Cardiac muscle cell (in vitro differentiated cells and primary cell): ENCODE measurements at regions not wholly inside any gene's neighbourhood (a gene's known extent, or its start where the extent isn't known, plus 50 kb on each side); places are given as distances from the start of the nearest gene placed in this dataset.

Source experiments
- DNase-seq, 2 donors: peaks; one replicate each; pipeline versions ENCODE4 v3.0.0 to v3.0.0-alpha.2; 2010 to 2017; ENCODE audit warnings: low read depth in 1 of 2, low spot score in 1 of 2
- H3K27ac ChIP-seq: fragments of 200-600 bp; sonication (generic); 2 replicates; pipeline ENCODE4 v1.5.1; 2016
- H3K27me3 ChIP-seq: fragments of 200-600 bp; sonication (generic); 2 replicates; pipeline ENCODE4 v1.6.0; 2016; ENCODE audit warnings: control low read depth
- H3K36me3 ChIP-seq: fragments of 200-600 bp; sonication (generic); 2 replicates; pipeline ENCODE4 v1.5.1; 2016; ENCODE audit warnings: control low read depth
- H3K4me1 ChIP-seq: fragments of 200-600 bp; sonication (generic); 2 replicates; pipeline ENCODE4 v1.8.1; 2017; ENCODE audit warnings: low read depth, mild to moderate bottlenecking, mixed run types
- H3K4me3 ChIP-seq: fragments of 200-600 bp; sonication (generic); 2 replicates; pipeline ENCODE4 v1.5.1; 2016; ENCODE audit warnings: mild to moderate bottlenecking
- H3K9me3 ChIP-seq: fragments of 200-600 bp; sonication (generic); 2 replicates; pipeline ENCODE4 v1.5.1; 2017; ENCODE audit warnings: low read depth, mild to moderate bottlenecking, control low read depth
- TF ChIP-seq, protein P1 (sequence below): IDR thresholded peaks from 2 replicates; pipeline ENCODE4 v1.5.1; 2012; ENCODE audit warnings: low read depth, mild to moderate bottlenecking, low read length

DNA sequence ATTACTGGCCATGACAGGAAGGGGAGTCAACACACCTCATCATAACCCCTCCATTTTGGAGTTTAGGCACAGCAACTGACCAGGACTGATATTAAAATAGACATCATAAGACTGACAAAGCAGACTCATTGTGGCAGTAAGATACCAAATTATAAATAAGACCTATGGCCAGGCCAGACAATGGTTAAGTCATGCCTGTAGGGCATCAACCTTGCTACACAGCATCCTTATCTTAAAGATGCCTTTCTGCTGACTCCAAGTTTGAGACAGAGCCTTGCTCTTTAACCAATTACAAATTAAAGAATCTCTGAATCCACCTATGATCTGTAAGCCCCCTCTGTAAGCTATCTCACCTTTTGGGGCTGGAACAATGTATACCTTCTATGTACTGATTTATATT lies 65.5 kb downstream of the VCX2 start:
- DNase-seq, result no peak
- TF ChIP-seq, protein P1, sequence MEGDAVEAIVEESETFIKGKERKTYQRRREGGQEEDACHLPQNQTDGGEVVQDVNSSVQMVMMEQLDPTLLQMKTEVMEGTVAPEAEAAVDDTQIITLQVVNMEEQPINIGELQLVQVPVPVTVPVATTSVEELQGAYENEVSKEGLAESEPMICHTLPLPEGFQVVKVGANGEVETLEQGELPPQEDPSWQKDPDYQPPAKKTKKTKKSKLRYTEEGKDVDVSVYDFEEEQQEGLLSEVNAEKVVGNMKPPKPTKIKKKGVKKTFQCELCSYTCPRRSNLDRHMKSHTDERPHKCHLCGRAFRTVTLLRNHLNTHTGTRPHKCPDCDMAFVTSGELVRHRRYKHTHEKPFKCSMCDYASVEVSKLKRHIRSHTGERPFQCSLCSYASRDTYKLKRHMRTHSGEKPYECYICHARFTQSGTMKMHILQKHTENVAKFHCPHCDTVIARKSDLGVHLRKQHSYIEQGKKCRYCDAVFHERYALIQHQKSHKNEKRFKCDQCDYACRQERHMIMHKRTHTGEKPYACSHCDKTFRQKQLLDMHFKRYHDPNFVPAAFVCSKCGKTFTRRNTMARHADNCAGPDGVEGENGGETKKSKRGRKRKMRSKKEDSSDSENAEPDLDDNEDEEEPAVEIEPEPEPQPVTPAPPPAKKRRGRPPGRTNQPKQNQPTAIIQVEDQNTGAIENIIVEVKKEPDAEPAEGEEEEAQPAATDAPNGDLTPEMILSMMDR, result no peak
- Histone ChIP-seq H3K36me3 (no peaks in the 10 kb centered on the region), H3K27me3 (no peaks in the 10 kb centered on the region), H3K4me1 (no peaks in the 10 kb centered on the region), H3K27ac (no peak overlapping the region), H3K4me3 (no peak overlapping the region), H3K9me3 (no peaks in the 10 kb centered on the region)

DNA sequence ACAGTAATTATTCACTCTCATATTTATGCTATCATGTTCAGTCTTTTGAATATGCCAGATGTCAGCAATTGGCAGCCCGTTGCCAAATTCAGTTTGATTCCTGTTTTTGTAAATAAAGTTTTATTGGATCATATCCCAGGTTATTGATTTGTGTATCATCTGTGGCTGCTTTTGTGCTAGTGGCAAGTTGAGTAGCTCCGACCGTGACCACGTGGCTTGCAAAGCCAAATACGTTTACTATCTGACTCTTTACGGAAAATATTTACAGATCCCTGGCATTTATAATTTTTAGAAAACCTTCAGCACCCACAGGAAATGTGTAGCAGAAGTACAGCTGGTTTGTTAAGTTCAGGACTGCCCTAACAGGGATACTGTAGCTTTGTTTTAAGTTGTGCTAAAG lies 67.4 kb downstream of the VCX2 start:
- TF ChIP-seq, protein P1, result no peak
- no peaks in the 10 kb centered on the region for H3K27me3 ChIP-seq
- no peaks in the 10 kb centered on the region for H3K9me3 ChIP-seq

DNA sequence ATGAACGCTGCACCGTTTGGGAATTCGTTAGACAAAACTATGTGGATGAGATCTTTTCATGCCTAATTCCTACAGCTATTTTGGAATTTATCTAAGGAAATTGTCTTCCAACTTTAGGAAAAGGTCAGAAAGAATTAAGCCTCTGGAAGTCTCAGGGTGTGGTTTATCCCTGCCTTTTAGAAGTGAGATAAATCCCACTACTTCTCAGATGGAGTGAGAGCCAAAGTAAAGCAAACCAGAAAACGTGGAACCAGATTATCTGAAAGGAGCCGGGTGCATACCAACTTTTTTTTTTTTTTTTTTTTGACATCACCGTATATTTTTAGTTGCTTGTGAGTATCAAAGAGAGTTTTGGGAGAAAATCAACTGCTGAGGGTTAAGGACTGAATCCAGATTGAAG lies 79.6 kb downstream of the VCX2 start:
- Histone ChIP-seq H3K27me3 (no peaks in the 10 kb centered on the region), H3K9me3 (no peaks in the 10 kb centered on the region), H3K4me1 (peaks cover 13% of the 10 kb centered on the region), H3K27ac (no peak overlapping the region), H3K4me3 (no peak overlapping the region), H3K36me3 (no peaks in the 10 kb centered on the region)
- DNase-seq, result no peak
- TF ChIP-seq, protein P1, result no peak

More for the DNA sequence above, 67.4 kb downstream of the VCX2 start:
- no peaks in the 10 kb centered on the region for H3K4me1 ChIP-seq
- H3K4me3 ChIP-seq, result no peak overlapping the region
- no peaks in the 10 kb centered on the region for H3K36me3 ChIP-seq
- no peak for DNase-seq
- no peak overlapping the region for H3K27ac ChIP-seq

GRCh38 chrX:8090906-8091305 lies 80.2 kb downstream of the VCX2 start:
- Histone ChIP-seq H3K4me1 (peaks cover 13% of the 10 kb centered on the region), H3K4me3 (no peak overlapping the region), H3K36me3 (no peaks in the 10 kb centered on the region), H3K9me3 (no peaks in the 10 kb centered on the region), H3K27me3 (no peaks in the 10 kb centered on the region), H3K27ac (no peak overlapping the region)
- DNase-seq, result no peak
- TF ChIP-seq, protein P1, result no peak

DNA sequence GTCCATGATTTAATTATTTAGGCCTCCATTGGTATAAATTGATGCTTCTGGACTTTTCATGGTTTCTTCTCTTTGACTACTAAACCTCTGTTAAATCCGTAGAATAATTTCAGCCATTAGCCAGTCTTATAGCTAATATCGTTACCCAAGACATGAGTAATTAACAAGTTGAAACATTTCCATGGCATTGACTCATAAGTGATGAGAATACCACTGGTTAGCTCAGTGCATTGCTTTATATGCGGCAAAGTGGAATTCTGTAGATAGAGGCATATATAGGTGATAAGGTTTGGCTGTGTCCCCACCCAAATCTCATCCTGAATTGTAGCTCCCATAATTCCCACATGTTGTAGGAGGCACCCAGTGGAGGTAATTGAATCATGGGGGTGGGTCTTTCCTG lies 80.6 kb downstream of the VCX2 start:
- H3K36me3 ChIP-seq, result no peaks in the 10 kb centered on the region
- no peak for DNase-seq
- H3K9me3 ChIP-seq, result no peaks in the 10 kb centered on the region
- H3K4me3 ChIP-seq, result no peak overlapping the region
- no peaks in the 10 kb centered on the region for H3K27me3 ChIP-seq
- TF ChIP-seq, protein P1, result no peak
- H3K27ac ChIP-seq, result no peak overlapping the region
- H3K4me1 ChIP-seq, result peaks cover 13% of the 10 kb centered on the region

GRCh38 chrX:8089141-8089540 lies 81.9 kb downstream of the VCX2 start:
- Histone ChIP-seq H3K36me3 (no peaks in the 10 kb centered on the region), H3K4me3 (no peak overlapping the region), H3K27ac (no peak overlapping the region), H3K9me3 (no peaks in the 10 kb centered on the region), H3K4me1 (peaks cover 13% of the 10 kb centered on the region), H3K27me3 (no peaks in the 10 kb centered on the region)
- no peak for DNase-seq
- TF ChIP-seq, protein P1, result no peak
